Adipocyte (in vitro differentiated cells): ENCODE measurements at regions not wholly inside any gene's neighbourhood (a gene's known extent, or its start where the extent isn't known, plus 50 kb on each side); places are given as distances from the start of the nearest gene placed in this dataset.
"Not testable (repeated sequence)": the region's sequence is repeated elsewhere in the genome, so short reads cannot be mapped to it uniquely, and the experiment has no call there.

Experiments used
- DNase-seq: peaks from one replicate; pipeline ENCODE4 v3.0.0-alpha.2; 2015; ENCODE audit warnings: low read depth
- H3K27me3 ChIP-seq: replicated peaks from 2 replicates; pipeline ENCODE4 v1.7.0; 2013; ENCODE audit warnings: mild to moderate bottlenecking, low read length, moderate library complexity; ENCODE audit not compliant: control insufficient read depth, insufficient read depth
- H3K36me3 ChIP-seq: 2 replicates; pipeline ENCODE4 v1.7.0; 2013; ENCODE audit warnings: low read length, mild to moderate bottlenecking, moderate library complexity; ENCODE audit not compliant: control insufficient read depth, insufficient read depth, severe bottlenecking
- H3K4me1 ChIP-seq: 2 replicates; pipeline ENCODE4 v1.7.0; 2013; ENCODE audit warnings: mild to moderate bottlenecking, low read length, moderate library complexity; ENCODE audit not compliant: control insufficient read depth, insufficient read depth
- H3K4me3 ChIP-seq: 2 replicates; pipeline ENCODE4 v1.7.0; 2013; ENCODE audit warnings: mild to moderate bottlenecking, low read length, moderate library complexity
- H3K9ac ChIP-seq: 2 replicates; pipeline ENCODE4 v1.7.0; 2013; ENCODE audit warnings: mild to moderate bottlenecking, low read length, moderate library complexity
- H3K9me3 ChIP-seq: 2 replicates; pipeline ENCODE4 v1.7.0; 2013; ENCODE audit warnings: mild to moderate bottlenecking, low read length, moderate library complexity; ENCODE audit not compliant: control insufficient read depth

DNA sequence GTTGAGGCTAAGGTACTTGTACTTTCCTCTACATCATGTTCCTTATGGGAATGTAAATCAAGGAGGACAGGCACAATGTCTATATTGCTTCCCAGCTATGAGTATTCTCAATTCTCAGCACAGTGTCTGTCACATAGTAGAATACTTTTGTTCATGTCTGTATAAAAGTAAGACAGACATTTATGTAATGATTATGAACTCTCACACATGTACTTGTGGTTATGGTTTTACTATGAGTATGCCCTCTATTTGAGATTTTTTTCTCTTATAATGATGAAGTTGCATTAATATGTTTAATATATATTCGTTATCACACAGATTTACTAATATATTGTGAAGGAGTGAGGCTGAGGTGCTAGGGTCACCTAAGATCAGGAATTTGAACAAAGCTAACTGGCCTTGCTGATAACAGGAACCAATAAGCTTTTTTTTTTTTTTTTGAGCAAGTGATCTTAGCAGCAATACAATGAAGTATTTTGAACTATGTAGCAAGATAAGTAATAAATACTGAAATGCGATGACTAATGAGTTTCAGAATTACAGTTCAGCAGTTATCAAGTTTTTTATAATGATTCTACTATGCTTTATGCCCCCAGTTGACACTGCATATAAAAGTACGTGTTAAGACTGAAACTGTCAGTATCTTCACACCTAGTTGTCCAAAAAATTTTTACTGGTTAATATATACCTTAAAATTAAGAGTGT lies 623.1 kb downstream of the HTR1B start:
- no peaks in the 10 kb centered on the region for H3K36me3 ChIP-seq
- no peak for DNase-seq
- H3K4me3 ChIP-seq = no peak overlapping the region
- no peaks in the 10 kb centered on the region for H3K9me3 ChIP-seq
- no peaks in the 10 kb centered on the region for H3K4me1 ChIP-seq
- H3K9ac ChIP-seq = no peak overlapping the region
- H3K27me3 ChIP-seq = no peaks in the 10 kb centered on the region

DNA sequence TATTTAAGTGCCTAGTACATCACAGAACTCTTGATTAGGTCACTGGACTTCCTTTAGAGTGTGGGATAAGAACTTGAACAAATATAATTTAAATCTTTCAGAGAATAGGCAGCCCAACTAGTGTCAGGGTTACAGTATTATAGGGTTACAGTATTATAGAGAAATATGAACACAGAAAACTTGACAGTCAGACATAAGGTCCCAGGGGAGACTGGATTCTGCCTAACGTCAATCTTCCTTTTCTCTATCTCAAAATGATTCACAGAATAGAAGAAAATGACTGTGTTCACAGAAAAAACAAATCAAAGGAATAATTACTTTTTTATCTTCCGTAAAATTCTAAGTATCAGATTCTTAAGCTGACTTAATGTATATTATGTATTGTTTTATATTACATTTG lies 623.8 kb downstream of the HTR1B start:
- no peak for DNase-seq
- H3K27me3 ChIP-seq = no peaks in the 10 kb centered on the region
- no peak overlapping the region for H3K9ac ChIP-seq
- no peak overlapping the region for H3K4me3 ChIP-seq
- H3K36me3 ChIP-seq = no peaks in the 10 kb centered on the region
- H3K9me3 ChIP-seq = no peaks in the 10 kb centered on the region
- no peaks in the 10 kb centered on the region for H3K4me1 ChIP-seq

DNA sequence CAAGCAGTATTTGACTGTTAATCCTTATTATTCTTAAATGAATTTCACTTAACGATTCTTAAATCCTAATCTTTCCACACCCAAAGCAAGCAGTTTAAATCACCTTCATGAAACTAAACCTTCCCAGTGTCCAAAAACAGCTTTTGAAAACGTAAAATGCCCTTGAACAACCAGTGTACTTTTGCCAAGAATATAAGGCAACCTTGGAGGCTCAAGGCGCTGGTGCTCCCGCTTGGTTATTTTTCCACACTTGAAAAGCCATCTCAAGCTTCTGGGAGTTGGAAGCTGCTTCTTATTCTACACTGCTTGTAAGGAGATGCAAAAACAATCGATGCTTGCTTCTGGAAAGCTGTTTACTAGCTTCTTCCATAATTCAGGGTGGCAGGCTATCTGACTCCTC lies 625.7 kb downstream of the HTR1B start:
- no peak for DNase-seq
- H3K9me3 ChIP-seq = no peaks in the 10 kb centered on the region
- no peaks in the 10 kb centered on the region for H3K4me1 ChIP-seq
- H3K27me3 ChIP-seq = no peaks in the 10 kb centered on the region
- H3K9ac ChIP-seq = no peak overlapping the region
- H3K36me3 ChIP-seq = no peaks in the 10 kb centered on the region
- no peak overlapping the region for H3K4me3 ChIP-seq

DNA sequence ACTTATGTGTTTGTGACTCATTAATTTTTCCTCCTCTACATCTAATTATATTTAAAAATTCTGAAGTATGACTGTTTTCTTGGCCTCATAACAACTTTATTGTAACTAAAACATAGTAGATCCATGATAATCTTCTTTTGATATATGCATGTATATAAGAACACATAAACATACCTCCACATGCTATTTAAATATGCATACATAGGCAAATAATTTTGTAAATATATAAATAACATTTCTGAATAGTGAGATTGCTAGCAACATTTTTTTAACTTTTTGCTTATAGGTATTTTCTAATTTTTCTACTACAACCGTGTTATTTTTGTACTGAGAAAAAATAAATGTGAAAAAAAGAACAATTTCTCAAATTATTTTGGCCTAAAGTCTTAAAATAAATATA lies 627.6 kb downstream of the HTR1B start:
- H3K9me3 ChIP-seq = no peaks in the 10 kb centered on the region
- no peak overlapping the region for H3K4me3 ChIP-seq
- H3K9ac ChIP-seq = no peak overlapping the region
- H3K4me1 ChIP-seq = no peaks in the 10 kb centered on the region
- no peaks in the 10 kb centered on the region for H3K36me3 ChIP-seq
- H3K27me3 ChIP-seq = no peaks in the 10 kb centered on the region
- DNase-seq = no peak

DNA sequence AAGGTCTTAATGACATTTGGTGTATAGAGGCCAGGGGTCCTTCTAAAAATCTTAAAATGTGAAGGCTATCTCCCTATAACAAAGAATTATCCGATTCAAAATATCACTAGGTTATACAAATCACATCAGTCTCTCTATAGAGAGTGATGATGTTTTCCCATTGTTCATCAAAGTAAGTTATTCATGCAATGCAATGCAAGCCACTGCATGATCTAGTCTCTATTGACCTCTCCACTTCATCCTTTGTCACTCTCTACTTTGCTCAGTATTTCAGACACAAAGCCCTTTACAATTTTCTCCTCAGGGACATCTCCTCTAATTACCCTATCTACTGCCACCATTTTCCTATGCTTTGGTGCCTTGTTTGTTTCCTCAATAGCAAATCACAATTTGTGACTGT lies 628.0 kb downstream of the HTR1B start:
- Histone ChIP-seq H3K4me1 (no peaks in the 10 kb centered on the region), H3K4me3 (no peak overlapping the region), H3K9me3 (no peaks in the 10 kb centered on the region), H3K27me3 (no peaks in the 10 kb centered on the region), H3K36me3 (no peaks in the 10 kb centered on the region), H3K9ac (no peak overlapping the region)
- DNase-seq = no peak

DNA sequence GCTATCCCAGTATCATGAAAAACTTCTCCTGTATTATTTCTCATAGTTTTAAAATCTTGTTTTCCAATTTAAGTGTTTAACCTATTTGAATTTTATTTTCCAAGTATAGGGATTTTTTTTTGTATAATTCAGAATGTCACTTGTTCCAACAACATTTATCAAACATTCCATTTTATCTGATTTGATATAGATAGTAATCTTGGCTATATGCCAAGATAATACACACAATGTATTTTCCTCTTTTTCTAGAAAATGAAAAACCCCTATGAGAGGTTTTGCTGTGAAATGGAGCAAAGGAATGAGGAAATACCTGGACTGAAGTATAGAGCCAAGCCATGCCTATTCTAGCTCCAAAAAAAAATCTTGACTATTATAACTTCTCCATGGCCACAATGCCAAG lies 628.9 kb downstream of the HTR1B start:
- no peak overlapping the region for H3K4me3 ChIP-seq
- H3K27me3 ChIP-seq = no peaks in the 10 kb centered on the region
- H3K4me1 ChIP-seq = no peaks in the 10 kb centered on the region
- H3K9ac ChIP-seq = no peak overlapping the region
- peaks cover under 1% of the 10 kb centered on the region for H3K9me3 ChIP-seq
- DNase-seq = no peak
- no peaks in the 10 kb centered on the region for H3K36me3 ChIP-seq

DNA sequence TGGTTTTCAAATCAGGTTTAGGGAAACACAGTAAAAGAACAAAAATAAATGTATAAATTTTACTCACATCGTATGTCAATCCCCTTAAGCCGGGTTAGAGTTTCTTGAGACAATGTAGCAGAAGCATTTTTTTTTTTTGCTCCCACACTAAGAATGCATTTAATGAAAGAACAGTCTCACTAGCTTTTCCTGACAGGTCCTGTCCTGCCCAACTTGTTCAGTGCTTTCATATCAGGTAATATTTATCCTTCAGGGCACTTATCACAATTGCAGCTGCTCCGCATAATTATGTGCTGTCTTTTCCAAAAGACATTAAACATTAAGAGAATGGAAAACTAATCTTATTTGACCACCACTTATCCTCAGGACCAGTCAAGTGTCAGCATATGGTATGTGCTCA lies 632.0 kb downstream of the HTR1B start:
- DNase-seq = no peak
- H3K4me3 ChIP-seq = no peak overlapping the region
- H3K27me3 ChIP-seq = no peaks in the 10 kb centered on the region

DNA sequence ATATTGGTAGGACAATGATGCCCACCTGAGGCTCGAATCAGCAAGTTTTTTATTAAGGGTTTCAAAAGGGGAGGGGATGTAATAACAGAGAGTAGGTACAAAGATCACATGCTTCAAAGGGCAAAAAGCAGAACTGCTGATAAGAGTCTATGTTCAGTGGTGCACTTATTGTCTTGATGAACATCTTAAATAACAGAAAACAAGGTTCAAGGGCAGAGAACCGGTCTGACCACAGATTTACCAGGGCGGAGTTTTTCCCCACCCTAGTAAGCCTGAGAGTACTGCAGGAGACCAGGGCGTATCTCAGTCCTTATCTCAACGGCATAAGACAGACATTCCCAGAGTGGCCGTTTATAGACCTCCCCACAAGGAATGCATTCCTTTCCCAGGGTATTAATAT lies 639.7 kb downstream of the HTR1B start:
- not testable (repeated sequence) for H3K9ac ChIP-seq, DNase-seq, H3K4me1 ChIP-seq, H3K36me3 ChIP-seq, H3K4me3 ChIP-seq, H3K27me3 ChIP-seq
- peaks cover 20% of the 10 kb centered on the region for H3K9me3 ChIP-seq

More for the DNA sequence above, 632.0 kb downstream of the HTR1B start:
- Histone ChIP-seq H3K36me3 (no peaks in the 10 kb centered on the region), H3K9me3 (peaks cover 10% of the 10 kb centered on the region), H3K9ac (no peak overlapping the region), H3K4me1 (no peaks in the 10 kb centered on the region)

DNA sequence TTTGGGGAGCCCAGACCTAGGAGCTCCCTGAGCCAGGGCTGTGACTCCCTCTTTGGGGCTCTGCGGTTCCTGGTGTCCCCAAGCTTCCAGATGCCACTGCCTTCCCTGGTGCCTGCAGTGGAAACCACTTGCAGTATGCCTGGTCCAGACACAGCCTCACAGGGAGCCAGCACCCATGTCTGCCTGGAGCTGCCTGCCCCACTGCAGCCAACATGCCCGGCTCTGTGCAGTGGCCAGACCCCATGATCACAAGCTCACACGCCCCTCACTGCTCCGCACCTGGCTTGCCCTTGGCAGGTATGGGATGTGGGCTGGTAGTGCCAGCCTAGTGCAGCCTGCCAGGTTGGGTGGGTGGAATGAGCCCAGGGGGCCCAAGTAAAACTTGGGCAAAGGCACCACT lies 644.8 kb downstream of the HTR1B start:
- H3K9me3 ChIP-seq = peaks cover 13% of the 10 kb centered on the region
- no peak overlapping the region for H3K4me3 ChIP-seq
- no peak overlapping the region for H3K9ac ChIP-seq
- no peak for DNase-seq
- H3K36me3 ChIP-seq = no peaks in the 10 kb centered on the region
- H3K4me1 ChIP-seq = peaks cover 13% of the 10 kb centered on the region
- H3K27me3 ChIP-seq = no peaks in the 10 kb centered on the region

DNA sequence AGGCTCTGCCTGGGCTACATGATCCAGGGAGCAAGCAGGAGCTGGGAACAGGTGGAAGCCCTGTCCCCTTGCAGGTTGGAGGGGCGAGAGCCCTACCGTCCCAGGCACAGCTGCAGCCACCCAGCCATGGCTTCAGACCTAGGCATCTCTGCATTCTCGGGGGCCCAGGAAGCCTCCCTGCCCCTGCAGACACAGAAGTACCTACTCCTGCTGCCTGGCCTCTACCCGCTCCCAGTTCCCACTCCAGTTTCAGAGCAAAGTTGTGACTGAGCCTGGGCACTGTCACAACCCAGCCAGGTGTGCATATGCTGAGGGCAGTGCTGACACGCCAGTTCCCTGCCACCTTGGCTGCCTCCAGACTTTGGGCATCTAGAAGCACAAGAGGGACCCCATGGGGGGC lies 645.9 kb downstream of the HTR1B start:
- peaks cover 4% of the 10 kb centered on the region for H3K9me3 ChIP-seq
- no peak overlapping the region for H3K9ac ChIP-seq
- H3K4me1 ChIP-seq = peaks cover 13% of the 10 kb centered on the region
- H3K36me3 ChIP-seq = no peaks in the 10 kb centered on the region
- no peaks in the 10 kb centered on the region for H3K27me3 ChIP-seq
- no peak for DNase-seq
- no peak overlapping the region for H3K4me3 ChIP-seq

DNA sequence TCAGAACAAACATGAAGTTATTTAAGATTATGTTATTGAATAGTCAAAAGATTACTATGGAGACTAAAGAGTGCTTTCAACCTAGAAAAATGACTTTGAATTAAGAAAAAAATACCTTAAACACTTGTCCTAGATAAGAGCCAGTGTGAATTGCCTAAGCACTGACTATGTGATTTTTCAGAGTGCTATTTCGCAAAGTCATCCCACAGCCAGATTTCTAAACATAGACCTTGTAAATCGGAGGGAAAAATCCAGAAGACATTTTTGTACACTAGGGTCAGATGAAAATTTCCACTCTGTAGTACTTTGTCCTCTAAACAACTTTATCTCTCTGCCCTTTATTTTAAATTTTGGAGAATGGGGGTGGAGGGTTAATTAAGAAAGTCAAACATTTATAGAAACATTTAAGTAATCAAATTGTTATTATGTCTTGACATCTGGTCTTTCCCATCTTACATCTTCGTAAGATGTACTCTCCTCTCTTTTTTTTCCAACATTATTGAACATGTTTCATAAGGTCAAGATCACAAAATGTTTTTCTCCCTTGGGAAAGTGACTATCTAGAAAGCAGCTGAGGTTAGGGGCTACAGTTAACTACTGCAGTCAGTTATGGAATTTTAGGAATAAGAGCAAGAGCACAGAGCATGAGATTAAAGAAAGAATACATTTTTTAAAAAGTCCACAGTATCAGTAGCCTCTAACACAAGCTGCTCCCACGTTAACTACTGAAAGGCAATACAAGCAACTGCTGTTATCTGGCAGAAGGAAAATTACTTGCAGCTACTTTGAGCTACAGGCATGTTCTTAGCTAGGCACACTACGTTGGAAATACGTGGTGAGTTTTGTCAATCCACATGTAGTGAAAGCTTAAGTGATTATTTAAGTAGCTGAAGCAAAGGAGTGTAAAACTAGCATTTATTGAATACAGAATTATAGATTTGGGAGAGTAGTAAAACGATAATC lies 648.5 kb downstream of the HTR1B start:
- no peak overlapping the region for H3K9ac ChIP-seq
- no peaks in the 10 kb centered on the region for H3K36me3 ChIP-seq
- H3K4me3 ChIP-seq = no peak overlapping the region
- peak; percentile 43 for DNase-seq
- peaks cover 13% of the 10 kb centered on the region for H3K4me1 ChIP-seq
- no peaks in the 10 kb centered on the region for H3K9me3 ChIP-seq
- no peaks in the 10 kb centered on the region for H3K27me3 ChIP-seq
